ELF-1 (cell line): ENCODE measurements at regions not wholly inside any gene's neighbourhood (a gene's known extent, or its start where the extent isn't known, plus 50 kb on each side); places are given as distances from the start of the nearest gene placed in this dataset.
"Not testable (repeated sequence)": the region's sequence is repeated elsewhere in the genome, so short reads cannot be mapped to it uniquely, and the experiment has no call there.

Experiments used
- DNase-seq: peaks from one replicate; pipeline ENCODE4 v3.0.0-alpha.2; 2016; ENCODE audit warnings: low read depth, low spot score

DNA sequence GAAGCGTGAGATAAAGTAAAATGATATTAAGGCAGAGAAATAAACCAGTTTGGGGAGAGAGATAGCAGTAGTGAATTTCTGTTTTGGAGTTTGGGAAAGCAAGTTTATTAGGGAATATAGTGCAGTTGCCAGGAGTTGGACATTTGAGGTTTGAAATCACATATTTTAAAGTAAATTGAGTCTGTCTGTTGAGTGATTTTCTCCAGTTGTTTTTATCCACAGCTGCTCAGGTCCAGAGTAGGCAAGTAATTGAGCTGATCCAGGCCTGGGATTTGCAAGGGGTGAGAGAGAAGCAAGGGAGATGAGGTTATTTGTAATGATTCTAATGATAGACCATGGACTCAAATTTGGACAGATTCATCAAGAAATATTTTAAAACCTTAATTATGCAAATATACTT is 481.9 kb downstream of the UTRN start:
- DNase-seq = no peak

DNA sequence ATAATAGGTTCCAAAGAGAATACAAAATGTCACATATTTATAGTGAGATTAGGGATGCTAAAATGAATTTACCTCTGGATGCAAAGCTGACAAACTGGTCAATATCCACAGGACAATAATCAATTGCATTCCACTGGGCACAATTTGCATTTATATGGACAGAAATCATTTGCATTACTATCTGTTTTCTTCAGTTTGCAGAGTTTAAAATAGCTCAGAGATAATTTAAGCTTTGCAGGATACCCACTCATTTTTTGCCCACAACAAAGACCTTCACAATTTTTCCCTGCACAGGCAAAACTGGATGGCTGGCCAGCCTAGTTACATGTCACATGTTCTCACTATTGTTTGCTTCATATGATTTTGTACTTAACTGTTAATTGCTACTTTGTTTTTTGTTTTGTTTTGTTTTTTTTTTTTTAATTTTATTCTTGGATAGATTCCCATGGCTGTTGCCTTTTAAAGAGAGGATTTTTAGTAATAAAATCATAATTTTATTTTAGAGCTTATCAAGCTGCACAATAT is 483.5 kb downstream of the UTRN start:
- no peak for DNase-seq

DNA sequence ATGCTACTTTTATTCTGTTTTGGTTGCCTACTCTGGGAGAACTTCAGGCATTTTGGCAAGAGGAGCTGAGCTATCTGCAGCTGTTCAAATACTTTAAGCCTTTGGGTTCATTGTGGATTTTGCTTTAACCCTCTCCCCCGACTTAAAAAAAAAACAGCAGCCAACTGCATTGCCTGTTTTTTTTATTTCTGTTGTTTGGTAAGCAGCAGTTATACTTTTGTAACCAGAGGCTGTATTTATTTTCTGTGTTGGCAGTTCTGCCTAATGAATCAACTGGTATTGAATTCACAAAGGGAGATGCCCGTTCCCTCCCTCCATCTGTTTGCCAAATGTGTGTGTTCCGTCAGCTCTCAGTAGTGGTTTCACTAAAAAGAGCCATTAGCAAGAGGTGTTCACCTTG is 484.0 kb downstream of the UTRN start:
- no peak for DNase-seq

DNA sequence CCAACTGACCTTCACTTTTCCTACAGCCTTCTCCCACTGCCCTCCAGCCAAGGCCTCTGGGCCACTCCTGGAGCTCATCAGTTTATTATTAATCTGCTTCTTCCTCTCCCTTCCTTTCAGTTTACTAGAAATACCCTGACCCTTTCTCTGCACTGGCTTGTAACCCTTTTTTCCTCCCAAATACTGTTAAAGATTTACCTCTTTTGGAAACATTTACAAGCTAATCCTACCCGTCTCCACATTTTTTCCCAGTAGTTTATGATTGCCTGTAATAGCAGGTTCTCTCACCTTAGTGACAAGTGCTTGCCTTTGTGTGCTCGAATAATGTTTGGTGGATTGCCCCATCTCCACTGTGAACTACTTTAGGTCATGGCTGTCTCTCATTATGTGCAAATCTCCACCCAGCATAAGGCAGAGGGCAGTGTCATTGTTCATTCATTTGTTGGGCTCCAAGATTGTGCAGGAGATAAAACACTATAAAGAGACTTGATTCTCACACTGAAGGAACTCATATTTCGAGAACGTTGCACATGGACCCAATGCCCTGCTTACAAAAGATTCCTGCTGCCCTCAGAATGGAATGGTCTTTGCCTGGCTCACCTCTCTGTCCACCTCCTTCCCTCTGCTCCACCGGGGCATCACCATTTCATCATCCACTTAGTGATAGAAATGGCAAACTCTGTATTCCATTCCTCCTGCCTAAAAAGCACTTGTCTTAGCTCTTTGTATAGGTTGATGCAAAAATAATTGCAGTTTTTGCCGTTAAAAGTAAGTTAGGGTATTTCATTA is 491.1 kb downstream of the UTRN start:
- no peak for DNase-seq

DNA sequence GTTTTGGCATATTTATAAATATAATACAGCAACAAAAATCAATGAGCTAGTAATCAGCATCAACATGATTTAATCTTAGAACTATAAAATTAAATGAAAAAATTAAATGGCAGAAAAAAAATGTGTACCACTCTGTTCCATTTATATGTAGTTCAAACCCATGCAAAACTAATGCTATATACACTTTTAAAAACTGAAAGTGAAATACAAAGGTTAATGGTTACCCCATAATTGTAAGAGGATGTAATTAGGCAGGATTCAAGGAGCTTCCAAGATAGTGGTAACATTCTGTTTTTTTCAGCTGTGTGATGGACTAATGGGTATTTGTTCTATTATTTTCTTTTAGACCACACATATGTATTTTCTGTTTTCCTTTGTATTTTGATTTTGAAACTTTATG is 492.1 kb downstream of the UTRN start:
- DNase-seq = no peak

DNA sequence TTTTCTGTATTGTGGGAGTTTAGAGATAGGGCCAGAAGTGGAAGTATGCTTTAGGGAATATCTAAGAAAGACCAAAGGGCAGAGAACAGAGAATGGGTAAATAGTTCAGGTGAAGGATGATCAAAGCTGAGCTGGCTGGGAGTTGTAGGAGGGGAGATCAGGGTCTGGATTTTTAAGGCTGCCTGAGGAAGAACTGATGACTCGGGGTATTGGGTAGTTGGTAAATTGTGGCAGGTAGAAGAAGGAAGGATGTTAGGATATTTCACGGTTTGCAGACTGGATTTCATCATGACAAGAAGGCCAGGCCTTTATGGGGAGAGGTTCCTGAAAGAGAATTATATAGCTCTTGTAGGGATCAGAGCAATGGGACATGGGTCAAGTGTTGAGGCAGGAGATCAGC is 492.9 kb downstream of the UTRN start:
- no peak for DNase-seq

DNA sequence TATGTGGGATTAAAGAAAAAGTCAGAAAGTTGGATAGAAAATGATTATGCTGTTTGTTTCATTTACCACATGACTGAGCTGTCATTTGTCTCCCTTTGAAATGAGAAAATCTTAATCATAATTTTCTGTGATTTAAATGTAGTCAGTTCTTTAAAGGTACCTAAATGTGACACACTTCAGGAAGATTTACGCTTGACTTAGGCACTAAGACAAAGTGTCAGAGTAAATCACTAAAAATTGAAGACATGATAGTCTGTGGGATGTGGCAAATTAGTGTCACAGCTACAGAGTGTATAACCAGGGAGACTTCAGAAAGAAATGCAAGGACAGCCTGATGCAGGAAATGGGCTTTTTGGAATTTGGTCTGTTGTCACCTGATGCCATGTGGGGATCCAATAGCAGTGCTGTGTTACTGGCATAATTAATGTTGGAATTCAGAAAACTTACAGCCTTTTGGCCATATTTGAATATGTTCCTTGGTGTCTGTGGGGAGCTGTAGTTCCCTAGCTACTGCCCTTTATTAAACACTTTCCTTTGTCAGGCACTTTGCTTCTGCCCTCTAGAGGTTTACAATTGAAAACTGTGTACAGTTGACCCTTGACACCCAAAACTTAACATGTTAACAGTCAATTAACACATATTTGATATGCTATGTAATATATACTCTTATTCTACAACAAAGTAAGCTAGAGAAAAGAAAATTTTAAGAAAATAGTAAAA is 493.8 kb downstream of the UTRN start:
- no peak for DNase-seq

DNA sequence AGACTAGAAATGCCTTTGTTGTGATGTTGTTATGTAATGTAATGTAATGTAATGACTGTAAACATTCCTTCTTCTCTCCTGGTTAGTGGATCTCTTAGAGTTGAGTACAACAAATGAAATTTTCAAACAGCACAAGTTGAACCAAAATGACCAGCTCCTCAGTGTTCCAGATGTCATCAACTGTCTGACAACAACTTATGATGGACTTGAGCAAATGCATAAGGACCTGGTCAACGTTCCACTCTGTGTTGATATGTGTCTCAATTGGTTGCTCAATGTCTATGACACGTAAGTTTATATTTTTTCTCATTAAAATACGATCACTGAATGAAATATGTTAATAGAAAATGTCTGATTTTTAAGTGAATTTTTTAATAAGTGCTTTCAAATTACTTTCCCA is 496.7 kb downstream of the UTRN start:
- no peak for DNase-seq

DNA sequence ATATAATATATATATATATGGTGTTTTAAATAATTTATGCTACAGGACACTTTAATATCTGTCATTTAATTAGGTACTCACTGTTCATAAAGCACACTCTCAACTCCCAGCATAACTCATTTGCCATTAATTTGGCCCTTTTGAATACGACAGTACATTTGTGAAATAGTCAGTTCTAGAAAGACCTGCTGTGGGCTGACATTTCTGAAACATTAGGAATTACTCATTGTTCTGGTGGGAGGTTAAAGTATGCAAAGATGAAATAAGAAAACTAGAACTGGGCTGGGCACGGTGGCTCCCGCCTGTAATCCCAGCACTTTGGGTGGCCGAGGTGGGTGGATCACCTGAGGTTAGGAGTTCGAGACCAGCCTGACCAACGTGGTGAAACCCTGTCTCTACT is 497.5 kb downstream of the UTRN start:
- no peak for DNase-seq

DNA sequence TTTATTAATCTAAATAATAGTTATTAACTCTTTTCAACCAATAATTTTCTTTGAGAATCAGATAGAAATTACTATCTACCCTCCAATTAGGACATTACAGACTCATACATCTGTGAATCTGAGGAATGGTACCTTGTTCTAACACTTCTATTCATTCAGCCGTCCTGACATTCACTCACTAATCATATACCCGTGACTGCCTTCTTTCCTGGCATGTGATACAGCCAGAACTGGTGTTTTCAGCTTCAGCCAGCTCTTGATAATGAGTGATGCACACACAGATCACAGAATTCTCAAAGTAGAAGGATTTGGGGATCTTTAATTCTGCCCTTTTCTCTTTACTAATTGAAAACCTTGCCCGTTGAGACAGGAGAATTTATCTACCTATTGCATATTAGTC is 499.9 kb downstream of the UTRN start:
- DNase-seq = no peak

DNA sequence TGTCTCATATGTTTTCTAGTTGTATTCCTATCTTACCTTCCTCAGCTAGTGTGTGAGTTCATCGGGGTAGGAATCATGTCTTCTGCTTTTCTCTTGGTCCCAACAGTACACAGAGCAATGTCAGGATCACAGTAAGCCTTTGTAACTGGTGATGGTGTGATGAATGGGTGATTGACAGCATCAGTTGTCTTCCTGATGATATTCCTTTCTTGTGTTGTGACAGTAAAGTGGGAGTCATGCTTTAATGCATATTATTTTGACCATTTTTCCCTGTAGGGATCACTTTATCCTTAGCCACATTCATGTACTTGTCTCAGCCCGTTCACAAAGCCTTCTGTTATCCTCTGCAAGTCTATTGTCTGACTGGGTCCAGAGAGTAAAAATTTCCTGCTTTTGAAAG is 501.7 kb downstream of the UTRN start:
- no peak for DNase-seq

DNA sequence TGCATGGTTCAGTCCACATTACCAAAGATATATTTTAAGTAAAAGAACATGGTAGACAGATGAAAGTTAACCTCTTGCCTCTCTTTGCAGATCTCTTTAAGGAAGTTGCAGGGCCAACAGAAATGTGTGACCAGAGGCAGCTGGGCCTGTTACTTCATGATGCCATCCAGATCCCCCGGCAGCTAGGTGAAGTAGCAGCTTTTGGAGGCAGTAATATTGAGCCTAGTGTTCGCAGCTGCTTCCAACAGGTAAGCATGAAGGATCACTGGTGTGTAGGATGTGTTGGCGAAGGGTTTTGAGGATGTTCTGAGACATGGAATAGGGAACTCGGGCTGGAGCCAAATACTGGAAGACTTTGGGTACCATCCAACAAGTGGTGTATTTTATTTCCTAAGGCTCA is 508.6 kb downstream of the UTRN start:
- no peak for DNase-seq

DNA sequence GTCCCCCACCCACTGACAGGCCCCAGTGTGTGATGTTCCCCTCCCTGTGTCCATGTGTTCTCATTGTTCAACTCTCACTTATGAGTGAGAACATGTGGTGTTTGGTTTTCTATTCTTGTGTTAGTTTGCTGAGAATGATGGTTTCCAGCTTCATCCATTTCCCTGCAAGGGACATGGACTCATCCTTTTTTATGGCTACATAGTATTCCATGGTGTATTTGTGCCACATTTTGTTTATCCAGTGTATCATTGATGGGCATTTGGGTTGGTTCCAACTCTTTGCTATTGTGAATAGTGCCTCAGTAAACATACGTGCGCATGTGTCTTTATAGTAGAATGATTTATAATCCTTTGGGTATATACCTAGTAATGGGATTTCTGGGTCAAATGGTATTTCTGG is 509.9 kb downstream of the UTRN start:
- not testable (repeated sequence) for DNase-seq

DNA sequence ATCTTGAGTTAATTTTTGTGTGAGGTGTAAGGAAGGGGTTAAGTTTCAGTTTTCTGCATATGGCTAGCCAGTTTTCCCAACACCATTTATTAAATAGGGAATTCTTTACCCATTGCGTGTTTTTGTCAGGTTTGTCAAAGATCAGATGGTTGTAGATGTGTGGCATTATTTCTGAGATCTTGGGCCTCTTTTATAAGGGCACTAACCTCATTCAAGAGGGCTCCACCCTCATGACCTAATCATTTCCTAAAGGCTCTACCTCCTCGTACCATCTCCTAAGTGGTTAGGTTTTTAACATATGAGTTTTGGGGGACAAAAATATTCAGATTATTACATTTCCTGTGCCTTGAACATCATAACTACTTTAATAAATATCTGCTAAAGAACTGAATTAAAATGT is 510.9 kb downstream of the UTRN start:
- no peak for DNase-seq

DNA sequence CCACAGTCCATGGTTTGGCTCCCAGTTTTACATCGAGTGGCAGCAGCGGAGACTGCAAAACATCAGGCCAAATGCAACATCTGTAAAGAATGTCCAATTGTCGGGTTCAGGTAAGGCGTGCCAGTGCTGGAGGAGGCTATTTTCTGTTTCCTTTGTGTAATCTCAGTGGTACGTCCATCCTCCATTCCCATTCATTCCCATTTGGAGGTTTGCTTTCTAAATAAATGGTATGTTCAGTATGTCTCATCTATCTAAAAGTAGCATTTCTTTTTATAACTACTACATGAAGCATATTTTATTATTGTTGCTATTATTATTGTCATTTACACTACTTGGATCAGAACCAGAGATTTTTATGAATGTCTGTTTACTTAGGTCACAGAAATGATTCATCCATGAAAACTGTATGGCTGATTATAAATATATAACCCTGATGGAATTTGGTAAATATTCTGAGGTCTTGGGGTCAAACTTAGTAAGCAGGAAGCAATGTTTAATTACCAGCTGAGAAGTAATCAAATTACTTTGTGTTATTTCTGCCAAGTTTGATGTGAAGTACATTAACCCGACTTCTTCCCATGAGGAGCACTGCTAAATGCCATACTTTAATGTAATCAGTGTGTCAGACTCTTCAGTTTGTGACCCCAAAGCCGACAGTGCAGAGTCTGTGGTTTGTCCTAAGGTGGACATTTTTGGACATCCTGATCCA is 512.9 kb downstream of the UTRN start:
- no peak for DNase-seq

DNA sequence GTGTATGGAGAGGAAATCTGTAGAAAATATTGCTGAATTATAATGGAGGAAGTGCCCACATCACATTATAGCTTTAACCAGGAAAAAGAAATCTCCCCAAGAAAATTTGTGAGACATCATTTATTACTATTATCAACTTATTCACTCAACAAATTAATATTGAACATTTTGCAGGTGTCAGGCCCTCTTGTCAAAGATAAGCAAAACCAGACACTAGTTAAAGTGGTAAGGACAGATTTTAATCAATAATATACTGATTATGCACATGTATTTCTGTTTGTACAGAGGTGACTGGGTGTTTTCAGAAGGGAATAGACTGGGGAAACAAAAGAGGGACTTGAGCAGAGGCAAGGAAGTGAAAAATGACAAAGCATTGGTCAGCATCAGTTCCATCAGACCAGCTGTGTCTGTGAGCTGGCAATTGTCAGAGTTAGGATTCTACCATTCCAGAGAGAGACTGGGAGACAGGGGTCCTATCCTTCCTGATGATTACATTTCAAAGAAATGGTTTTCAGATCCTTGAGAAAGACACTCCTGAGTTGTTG is 519.2 kb downstream of the UTRN start:
- DNase-seq = no peak

DNA sequence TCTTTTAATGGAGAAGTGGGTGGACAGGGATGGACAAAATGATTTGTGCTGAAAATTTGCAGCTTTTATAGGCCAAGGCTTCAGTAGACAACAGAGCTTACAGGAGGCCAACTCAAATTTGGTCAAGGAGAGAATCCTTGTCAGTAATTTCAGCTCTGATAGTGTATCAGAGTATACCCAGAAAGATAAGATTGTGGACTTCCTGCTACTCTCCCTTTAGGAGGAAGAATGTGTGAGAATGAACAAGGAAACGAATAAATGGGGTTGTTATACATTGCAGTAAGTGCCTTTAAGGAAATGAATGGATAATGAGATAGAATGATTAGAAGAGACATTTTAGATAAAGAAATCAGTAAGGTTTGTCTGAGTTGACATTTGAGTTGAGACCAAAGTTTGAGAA is 519.9 kb downstream of the UTRN start:
- no peak for DNase-seq

DNA sequence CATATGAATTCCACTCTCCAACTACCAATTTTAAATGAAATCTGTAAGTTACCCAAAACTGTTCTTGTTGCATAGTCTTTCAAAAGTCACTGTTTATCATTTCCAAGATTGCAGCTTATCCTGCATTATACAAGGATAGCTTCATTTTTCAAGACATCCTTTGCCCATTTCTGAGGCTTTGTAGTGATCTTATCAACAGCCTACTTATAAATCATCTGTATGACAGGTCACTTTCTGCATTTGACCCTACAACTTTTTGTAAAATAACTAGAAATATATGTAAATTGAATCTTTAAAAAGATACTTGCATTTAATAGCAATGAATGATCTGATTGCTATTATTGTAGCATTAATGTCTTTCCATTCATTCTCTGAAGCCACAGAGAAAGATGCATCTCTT is 521.1 kb downstream of the UTRN start:
- DNase-seq = no peak

DNA sequence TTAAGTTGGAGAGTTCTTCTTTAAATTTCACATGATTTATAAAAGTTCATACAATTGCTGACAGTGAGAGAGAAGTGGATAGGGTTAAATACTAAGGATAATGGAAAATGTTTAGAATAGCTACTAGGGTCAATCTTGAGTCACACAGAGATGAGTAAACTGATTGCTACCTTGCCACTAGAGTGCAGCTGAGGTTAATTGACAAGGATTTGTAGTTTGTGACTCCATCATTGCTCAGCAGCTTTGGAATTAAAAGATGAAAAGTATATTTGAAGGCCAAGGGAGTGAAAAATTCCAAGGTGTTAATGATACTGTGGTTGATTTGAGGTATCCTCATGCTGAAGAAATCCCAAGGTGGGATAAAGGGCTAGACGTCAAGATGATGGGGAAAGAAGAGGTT is 524.0 kb downstream of the UTRN start:
- no peak for DNase-seq

DNA sequence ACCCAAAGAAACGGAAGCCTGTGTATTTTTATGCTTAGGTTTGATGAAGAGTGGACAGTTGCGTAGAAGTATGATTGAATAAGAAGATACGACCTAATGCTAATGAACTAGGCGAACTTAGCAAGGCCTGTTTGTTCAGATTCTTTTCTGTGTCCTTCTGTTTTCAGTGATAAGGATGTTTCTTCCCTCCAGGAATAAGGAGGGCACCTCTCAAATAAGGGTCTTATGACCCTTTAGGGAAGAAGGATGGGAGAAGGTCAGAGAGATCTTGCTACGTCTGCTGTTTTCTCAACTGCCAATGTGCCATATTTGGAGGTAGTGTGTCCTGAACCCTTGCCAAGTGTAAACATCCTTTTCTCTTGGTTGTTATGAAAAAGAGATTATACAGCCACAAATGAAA is 524.8 kb downstream of the UTRN start:
- no peak for DNase-seq

DNA sequence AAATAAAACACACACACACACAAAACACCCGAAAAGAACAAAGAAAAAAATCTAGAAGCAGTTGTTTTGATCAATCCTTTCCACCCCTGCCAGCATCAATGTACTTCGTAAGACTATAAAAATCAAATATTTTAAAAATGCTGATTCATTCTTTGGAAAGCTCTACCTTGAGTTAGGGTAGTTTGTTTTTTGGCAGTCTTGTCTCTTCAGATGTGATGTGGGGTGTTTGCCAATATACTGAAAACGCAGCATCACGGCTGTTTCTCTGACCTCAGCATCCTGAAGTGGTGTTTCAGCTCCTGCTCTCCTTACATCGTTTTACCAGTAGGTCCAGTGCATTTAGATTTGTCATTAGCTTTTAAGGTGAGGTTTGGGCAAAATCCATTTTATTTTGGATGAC is 526.0 kb downstream of the UTRN start:
- no peak for DNase-seq

DNA sequence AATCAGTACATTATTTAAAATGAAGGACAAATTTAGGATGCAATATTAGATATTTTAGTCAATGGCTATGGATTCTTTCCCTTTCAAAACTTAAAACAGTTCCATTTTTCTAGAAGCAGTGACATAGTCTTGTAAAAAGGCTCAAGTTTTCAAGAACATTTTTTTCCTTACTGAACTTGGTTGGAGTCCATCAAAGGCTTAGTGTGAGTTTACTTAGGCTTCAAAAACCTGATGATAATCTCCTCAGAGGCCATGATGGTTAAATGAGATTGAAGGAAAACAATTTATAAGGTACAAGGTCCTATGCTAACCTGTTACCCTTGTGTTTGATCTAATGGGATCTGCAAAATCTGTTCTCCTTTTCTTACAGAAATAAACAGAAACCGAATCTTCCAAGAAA is 531.8 kb downstream of the UTRN start:
- DNase-seq = no peak
